ENCODE measurements at regions not wholly inside any gene's neighbourhood (a gene's known extent, or its start where the extent isn't known, plus 50 kb on each side); places are given as distances from the start of the nearest gene placed in this dataset.

DNA sequence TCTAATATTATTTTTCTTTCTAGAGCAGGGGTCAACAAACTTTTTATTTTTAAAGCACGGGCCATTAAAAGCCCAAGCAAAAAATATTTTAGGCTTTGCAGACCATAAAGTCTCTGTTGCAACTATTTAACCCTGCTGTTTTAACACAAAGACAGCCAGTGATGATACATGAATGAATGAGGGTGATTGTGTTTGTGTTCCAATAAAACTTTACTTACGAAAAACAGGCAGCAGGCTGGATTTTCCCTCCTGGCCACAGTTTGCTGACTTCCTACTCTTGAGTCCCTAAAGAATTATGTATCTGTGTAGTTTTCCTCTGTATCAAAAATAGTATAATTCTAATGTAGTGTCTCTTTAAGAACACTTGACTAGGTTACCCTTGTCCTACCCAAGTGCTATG, 402.0 kb downstream of the ADCYAP1 start:
- TF ChIP-seq EZH2phosphoT487 (IDR thresholded peaks at IDR 0.05; ENCODE audit: insufficient read depth, low read depth), result no peak
- TF ChIP-seq EZH2 (IDR thresholded peaks at IDR 0.05; ENCODE audit: insufficient read depth, poor library complexity, severe bottlenecking), result no peak
